ENCODE measurements at regions not wholly inside any gene's neighbourhood (a gene's known extent, or its start where the extent isn't known, plus 50 kb on each side); places are given as distances from the start of the nearest gene placed in this dataset.

DNA sequence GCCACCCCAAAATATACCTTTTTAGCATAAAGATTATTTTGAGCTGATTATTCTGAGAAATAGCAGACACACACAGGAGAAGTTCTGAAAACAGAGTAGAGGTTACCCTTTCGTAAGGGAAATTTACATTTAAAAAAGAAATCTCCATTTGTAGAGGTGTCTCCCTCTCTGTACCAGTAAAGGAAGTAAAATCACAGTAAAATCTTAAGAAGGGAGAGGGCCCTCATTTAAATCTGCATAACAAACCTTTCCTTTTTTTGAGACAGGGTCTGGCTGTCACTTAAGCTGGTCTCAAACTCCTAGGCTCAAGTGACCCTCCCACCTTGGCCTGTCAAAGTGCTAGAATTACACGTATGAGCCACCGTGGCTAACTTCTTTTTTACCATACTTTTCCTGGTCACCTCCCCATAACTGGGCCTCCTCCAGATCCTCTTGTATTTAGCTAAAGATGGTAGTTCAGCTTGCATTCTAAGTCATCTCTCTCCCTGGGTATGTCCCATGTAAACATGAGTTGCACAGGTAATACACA, 92.2 kb upstream of the INTU start:
- ChIA-PET CTCF (ENCODE audit: low intra/inter-chr PET ratio, low total read pairs) (no interaction called here), POLR2A (no interaction called here)
- no peak overlapping the region for H2AFZ ChIP-seq (ENCODE audit: low read length)
- TF ChIP-seq TOE1 (CRISPR knock-in tag; IDR thresholded peaks at IDR 0.05) (no peak), HMG20A (CRISPR knock-in tag; IDR thresholded peaks at IDR 0.05; ENCODE audit: borderline replicate concordance) (no peak), ZNF646 (CRISPR knock-in tag; IDR thresholded peaks at IDR 0.05) (no peak), ZNF225 (CRISPR knock-in tag; IDR thresholded peaks at IDR 0.05) (no peak), SCMH1 (CRISPR knock-in tag; IDR thresholded peaks at IDR 0.05; ENCODE audit: borderline replicate concordance) (no peak)
- no peak for FAIRE-seq
- no peak overlapping the region for H3K4me2 ChIP-seq (ENCODE audit: low read depth, low read length)
- no peak overlapping the region for H3K9ac ChIP-seq (ENCODE audit: insufficient read depth, low read depth, low read length)
- BruUV-seq (replicated peaks), result no TSS peak
- no peaks in the 10 kb centered on the region for H3K4me1 ChIP-seq (ENCODE audit: insufficient read depth, low read length)
- no peaks in the 10 kb centered on the region for H3K9me3 ChIP-seq (ENCODE audit: low read length)
- WGBS (ENCODE audit: low lambda C conversion rate), result 3% methylated on average over 3 of the region's 3 CpGs
- H3K27me3 ChIP-seq (ENCODE audit: control insufficient read depth in 1 of 2, insufficient read depth in 2 of 2, low read length in 2 of 2), result no peaks in the 10 kb centered on the region
- no peaks in the 10 kb centered on the region for H4K20me1 ChIP-seq (ENCODE audit: insufficient read depth, low read length)
- no peak overlapping the region for H3K27ac ChIP-seq (ENCODE audit: extremely low read length, insufficient read depth, low read length)
- H3K4me3 ChIP-seq (replicated peaks in 1 of 3; ENCODE audit: insufficient read depth in 1 of 3, low read depth in 2 of 3, low read length in 3 of 3), result no peak overlapping the region
- intact Hi-C loops (cut with micrococcal nuclease; ENCODE audit: unreplicated experiment) (no loop called here), in situ Hi-C loops (cut with HindIII; ENCODE audit: extremely low pct_ligation_motif_present, low pct_unique_long_range_greater_than_20kb) (no loop called here)
- no peak for DNase-seq (ENCODE audit: low spot score)
- no peaks in the 10 kb centered on the region for H3K36me3 ChIP-seq (replicated peaks in 1 of 2; ENCODE audit: control insufficient read depth in 1 of 2, insufficient read depth in 2 of 2, low read length in 2 of 2)
- ATAC-seq, result no peak
- no peaks in the 10 kb centered on the region for H3K79me2 ChIP-seq (ENCODE audit: insufficient read depth, low read length)
